ENCODE measurements at regions not wholly inside any gene's neighbourhood (a gene's known extent, or its start where the extent isn't known, plus 50 kb on each side); places are given as distances from the start of the nearest gene placed in this dataset.

- 64 to 65% methylated on average over 5 of the region's 5 CpGs for WGBS, 2 donors
- H3K4me3 ChIP-seq: no peak overlapping the region
- TF ChIP-seq POLR2A (IDR thresholded peaks at IDR 0.05): no peak
- no peak for TF ChIP-seq CTCF (IDR thresholded peaks at IDR 0.05)
- no peak overlapping the region for H3K27ac ChIP-seq
- intact Hi-C loops (cut with DNase I): no loop called here
- H3K27me3 ChIP-seq: no peaks in the 10 kb centered on the region
- H3K36me3 ChIP-seq: no peaks in the 10 kb centered on the region
- H3K9me3 ChIP-seq: no peaks in the 10 kb centered on the region
- DNase-seq: no peak
- H3K4me1 ChIP-seq: no peaks in the 10 kb centered on the region
These were observed 1086.1 kb upstream of the CNTN5 start for GRCh38 chr11:97934572-97935208.

- no peaks in the 10 kb centered on the region for H3K4me1 ChIP-seq
- H3K36me3 ChIP-seq: no peaks in the 10 kb centered on the region
- intact Hi-C loops (cut with DNase I): no loop called here
- WGBS, 2 donors: 73 to 83% methylated on average over 3 of the region's 3 CpGs
- no peak overlapping the region for H3K27ac ChIP-seq
- DNase-seq: no peak
- no peak overlapping the region for H3K4me3 ChIP-seq
- no peaks in the 10 kb centered on the region for H3K27me3 ChIP-seq
- TF ChIP-seq POLR2A (IDR thresholded peaks at IDR 0.05) (no peak), CTCF (IDR thresholded peaks at IDR 0.05) (no peak)
- H3K9me3 ChIP-seq: no peaks in the 10 kb centered on the region
These were observed 1083.2 kb upstream of the CNTN5 start for GRCh38 chr11:97937501-97937900.

DNA sequence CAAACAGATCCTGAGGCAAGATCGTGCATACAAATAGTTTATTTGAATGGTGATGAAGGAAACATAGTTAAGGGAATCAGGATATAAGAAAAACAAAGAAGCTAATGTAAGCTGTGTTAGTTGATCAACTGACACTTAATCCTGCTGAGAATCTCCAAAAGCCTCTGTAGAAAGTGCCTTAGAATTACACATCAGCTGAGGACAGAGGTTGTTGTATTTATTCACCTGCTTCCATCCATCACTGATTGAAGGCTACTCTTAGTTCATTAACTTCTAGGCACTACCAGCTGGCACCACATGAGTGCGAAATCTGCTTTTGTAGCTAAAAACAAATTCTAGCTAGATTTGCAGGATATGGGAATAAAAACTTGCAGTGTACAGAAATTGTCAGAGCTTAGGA is 1082.0 kb upstream of the CNTN5 start:
- DNase-seq: no peak
- TF ChIP-seq CTCF (IDR thresholded peaks at IDR 0.05) (no peak), POLR2A (IDR thresholded peaks at IDR 0.05) (no peak)
- no peak overlapping the region for H3K4me3 ChIP-seq
- no peak overlapping the region for H3K27ac ChIP-seq
- intact Hi-C loops (cut with DNase I): no loop called here
- H3K27me3 ChIP-seq: no peaks in the 10 kb centered on the region
- H3K36me3 ChIP-seq: no peaks in the 10 kb centered on the region
- H3K9me3 ChIP-seq: no peaks in the 10 kb centered on the region
- WGBS, 2 donors: 60 to 71% methylated on average over 2 of the region's 2 CpGs
- no peaks in the 10 kb centered on the region for H3K4me1 ChIP-seq

DNA sequence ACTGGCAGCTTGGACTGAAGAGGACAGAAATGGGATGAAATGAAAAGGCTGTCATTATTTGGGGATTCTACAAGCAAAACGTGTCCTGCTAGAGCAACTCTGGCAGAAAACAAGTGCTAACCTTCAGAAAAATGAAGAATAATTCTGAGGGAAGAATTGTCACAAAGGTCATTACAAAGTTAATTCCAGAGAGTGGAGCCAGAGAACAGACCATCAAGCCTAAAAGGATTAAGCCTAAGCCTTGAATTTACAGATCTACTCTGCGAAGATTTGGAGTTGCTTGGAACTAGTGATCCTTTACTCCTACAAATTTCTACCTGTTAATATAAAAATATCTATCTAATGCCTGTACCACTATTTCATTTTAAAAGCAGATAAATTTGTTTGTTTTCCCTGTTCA is 1077.3 kb upstream of the CNTN5 start:
- intact Hi-C loops (cut with DNase I): no loop called here
- H3K4me3 ChIP-seq: no peak overlapping the region
- no peaks in the 10 kb centered on the region for H3K36me3 ChIP-seq
- no peaks in the 10 kb centered on the region for H3K27me3 ChIP-seq
- no peaks in the 10 kb centered on the region for H3K9me3 ChIP-seq
- H3K27ac ChIP-seq: no peak overlapping the region
- WGBS, 2 donors: 39 to 43% methylated on average over 2 of the region's 2 CpGs
- no peak for TF ChIP-seq POLR2A (IDR thresholded peaks at IDR 0.05)
- TF ChIP-seq CTCF (IDR thresholded peaks at IDR 0.05): no peak
- DNase-seq: no peak
- H3K4me1 ChIP-seq: no peaks in the 10 kb centered on the region

GRCh38 chr11:97948793-97949192 is 1072.0 kb upstream of the CNTN5 start:
- intact Hi-C loops (cut with DNase I): no loop called here
- 78 to 93% methylated on average over 1 of the region's 1 CpG for WGBS, 2 donors
- no peak overlapping the region for H3K4me3 ChIP-seq

More at GRCh38 chr11:97948793-97949192, 1072.0 kb upstream of the CNTN5 start:
- Histone ChIP-seq H3K27ac (no peak overlapping the region), H3K36me3 (no peaks in the 10 kb centered on the region), H3K27me3 (no peaks in the 10 kb centered on the region), H3K9me3 (no peaks in the 10 kb centered on the region), H3K4me1 (no peaks in the 10 kb centered on the region)
- no peak for DNase-seq
- TF ChIP-seq CTCF (IDR thresholded peaks at IDR 0.05): no peak
- TF ChIP-seq POLR2A (IDR thresholded peaks at IDR 0.05): no peak

All from esophagus squamous epithelium (tissue), 5 donors.